Heart right ventricle (tissue), 16 donors: ENCODE measurements at regions not wholly inside any gene's neighbourhood (a gene's known extent, or its start where the extent isn't known, plus 50 kb on each side); places are given as distances from the start of the nearest gene placed in this dataset.
"Not testable (repeated sequence)": the region's sequence is repeated elsewhere in the genome, so short reads cannot be mapped to it uniquely, and the experiment has no call there.

ENCODE experiments used
- ATAC-seq, 8 donors: fragments of 200-7000 bp; cut with Tn5 transposase; one replicate each; pipeline ENCODE4 v1.9.1; 2020; ENCODE audit warnings: mild to moderate bottlenecking in 8 of 8, moderate library complexity in 8 of 8, moderate number of reproducible peaks in 1 of 8
- DNase-seq, 2 donors: peaks; one replicate each; pipeline ENCODE4 v3.0.0-alpha.2; 2020
- H3K27ac ChIP-seq, 10 donors: fragments of 200-600 bp; sonication (generic) in 2 of 10; one replicate each; pipeline versions ENCODE4 v1.5.0 to v1.8.0; 2020 to 2022; ENCODE audit warnings: mild to moderate bottlenecking in 3 of 10
- H3K27me3 ChIP-seq, 7 donors: fragments of 200-600 bp; one replicate each; pipeline ENCODE4 v1.8.0; 2021 to 2022; ENCODE audit warnings: mild to moderate bottlenecking in 2 of 7
- H3K36me3 ChIP-seq, 9 donors: fragments of 200-600 bp; sonication (generic) in 1 of 9; one replicate each; pipeline versions ENCODE4 v1.5.0 to v1.8.0; 2020 to 2022; ENCODE audit warnings: mild to moderate bottlenecking in 2 of 9
- H3K4me1 ChIP-seq, 9 donors: fragments of 200-600 bp; sonication (generic) in 1 of 9; one replicate each; pipeline versions ENCODE4 v1.5.0 to v1.8.0; 2020 to 2022; ENCODE audit warnings: mild to moderate bottlenecking in 4 of 9
- H3K4me3 ChIP-seq, 10 donors: fragments of 200-600 bp; sonication (generic) in 2 of 10; one replicate each; pipeline versions ENCODE4 v1.5.0 to v1.8.0; 2020 to 2022; ENCODE audit warnings: mild to moderate bottlenecking in 7 of 10, moderate library complexity in 2 of 10
- H3K9me3 ChIP-seq, 11 donors: fragments of 200-600 bp in 10 of 11; sonication (generic) in 2 of 11; one replicate each; pipeline versions ENCODE4 v1.5.0 to v1.8.0; 2013 to 2022; ENCODE audit warnings: mild to moderate bottlenecking in 2 of 11, control low read depth in 1 of 11, moderate library complexity in 1 of 11
- CTCF ChIP-seq, 9 donors: fragments of 200-600 bp; sonication (generic) in 2 of 9; IDR thresholded peaks; one replicate each; pipeline versions ENCODE4 v1.5.0 to v1.8.0; 2021 to 2022; ENCODE audit warnings: antibody characterized with exemption in 9 of 9, mild to moderate bottlenecking in 5 of 9, moderate library complexity in 1 of 9
- WGBS, 2 donors: extraction: QIAGEN DNeasy Blood & Tissue Kit; methylation state at CpG; one replicate each; pipeline ENCODE4 v1.1.7; 2013; ENCODE audit warnings: inconsistent platforms in 1 of 2; 5-methylcytosine and 5-hydroxymethylcytosine counted together
- intact Hi-C, 10 donors: fragments of 100-400 bp; cut with DNase I; formaldehyde crosslinking; loops; one replicate each; pipeline versions ENCODE4 v1.11.1 to v1.14.2; 2022
- donor health status: Arrhythmogenic right ventricular cardiomyopathy.
- donor health status: ischemic (EF 13 %, LVEDD 7.1; RV severe dilation, severe dysfunction).
- donor health status: healthy with polysubstance abuse.
- donor health status: DM: no; HTN: yes; CAD: no.
- donor health status: DM: no; HTN: no; CAD: no.
- donor health status: ischemic (EF 25% LVEDD 6.9; RV normal size, moderate dysfunction).
- donor health status: ischemic (EF 25% LVEDD 5.7; RV mildly dilated, moderate dysfunction).
- donor health status: healthy.
- donor health status: DM: yes; HTN: yes; CAD: no.
- donor health status: Ischemic cardiomyopathy.
- donor health status: ischemic (EF 35%, LVEDD 5.7; RV mildly dilated, moderate dysfunction).
- donor health status: nonischemic (EF 11% LVEDD 7.7; RV severe dilation, severe dysfunction).
- donor health status: DM: yes; HTN: yes; CAD: no.
- donor health status: PGD.
- donor health status: ischemic (EF 29% LVEDD 5.4; RV normal size, mild dysfunction).
- donor health status: nonischemic (EF 23%, LVEDD 6.1; RV moderate dilation, normal function).

DNA sequence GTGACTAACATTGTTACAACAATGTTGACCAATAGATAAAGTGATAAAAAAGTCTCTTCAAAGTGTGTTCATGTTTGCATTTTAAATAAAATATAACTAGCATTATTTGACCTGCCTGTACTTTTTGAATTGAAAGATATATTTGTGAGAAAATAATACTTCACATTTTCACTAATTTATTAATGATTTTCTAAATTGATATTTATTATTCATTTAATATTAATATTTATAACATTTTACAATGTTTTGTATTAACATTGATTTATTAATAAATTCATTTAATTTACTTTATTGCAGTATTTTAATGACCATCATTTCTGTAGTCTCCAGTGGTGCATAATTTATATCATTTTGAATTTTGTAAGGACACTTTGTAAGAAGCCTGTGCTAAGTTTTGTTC lies 150.0 kb upstream of the BET1 start:
- no peak for DNase-seq
- no peak for TF ChIP-seq CTCF (IDR thresholded peaks at IDR 0.05)
- intact Hi-C loops = loop anchor here in 2 of 10 donors (10.0 kb wide), 2 partner anchors 59 to 61 kb away; no protein-coding TSS in a partner anchor

DNA sequence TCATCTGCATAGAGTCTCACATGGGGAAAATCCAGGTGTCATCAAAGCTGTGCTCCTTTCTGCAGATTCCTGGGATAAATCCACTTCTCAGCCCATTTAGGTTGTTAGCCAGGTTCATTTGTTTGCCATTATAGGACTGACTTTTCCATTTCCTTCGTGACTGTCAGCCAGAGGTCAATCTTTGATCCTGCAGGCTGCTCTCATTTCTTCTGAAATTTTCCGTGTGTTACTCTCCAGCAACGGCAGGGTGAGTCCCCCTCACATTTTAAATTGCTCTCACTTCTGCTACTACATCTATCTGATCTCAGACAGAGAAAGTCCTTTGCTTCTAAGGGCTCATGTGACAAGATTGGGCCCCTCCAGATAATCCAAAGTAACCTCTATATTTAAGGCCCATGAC lies 150.7 kb upstream of the BET1 start:
- Histone ChIP-seq H3K27me3 (no peaks in the 10 kb centered on the region), H3K4me1 (no peaks in the 10 kb centered on the region), H3K27ac (no peak overlapping the region), H3K4me3 (no peak overlapping the region), H3K9me3 (no peaks in the 10 kb centered on the region), H3K36me3 (no peaks in the 10 kb centered on the region)
- TF ChIP-seq CTCF (IDR thresholded peaks at IDR 0.05) = no peak
- 35 to 36% methylated on average over 3 of the region's 3 CpGs for WGBS, 2 donors
- intact Hi-C loops = loop anchor here in 2 of 10 donors (10.0 kb wide), 2 partner anchors 60 kb away; no protein-coding TSS in a partner anchor
- DNase-seq (no peak), ATAC-seq (no peak)

More for the DNA sequence above, 150.0 kb upstream of the BET1 start:
- ATAC-seq = no peak
- H3K9me3 ChIP-seq = no peaks in the 10 kb centered on the region
- H3K4me3 ChIP-seq = no peak overlapping the region
- H3K27ac ChIP-seq = no peak overlapping the region
- H3K36me3 ChIP-seq = no peaks in the 10 kb centered on the region
- no peaks in the 10 kb centered on the region for H3K27me3 ChIP-seq
- H3K4me1 ChIP-seq = no peaks in the 10 kb centered on the region

GRCh38 chr7:94157659-94158306 lies 153.6 kb upstream of the BET1 start:
- H3K9me3 ChIP-seq, H3K4me3 ChIP-seq, ATAC-seq, H3K27ac ChIP-seq, H3K36me3 ChIP-seq, DNase-seq, H3K4me1 ChIP-seq, H3K27me3 ChIP-seq: not testable (repeated sequence)
- 74 to 84% methylated on average over 5 of the region's 5 CpGs for WGBS, 2 donors
- intact Hi-C loops = loop anchor here in 2 of 10 donors (10.0 kb wide), 2 partner anchors 57 to 63 kb away; no protein-coding TSS in a partner anchor

DNA sequence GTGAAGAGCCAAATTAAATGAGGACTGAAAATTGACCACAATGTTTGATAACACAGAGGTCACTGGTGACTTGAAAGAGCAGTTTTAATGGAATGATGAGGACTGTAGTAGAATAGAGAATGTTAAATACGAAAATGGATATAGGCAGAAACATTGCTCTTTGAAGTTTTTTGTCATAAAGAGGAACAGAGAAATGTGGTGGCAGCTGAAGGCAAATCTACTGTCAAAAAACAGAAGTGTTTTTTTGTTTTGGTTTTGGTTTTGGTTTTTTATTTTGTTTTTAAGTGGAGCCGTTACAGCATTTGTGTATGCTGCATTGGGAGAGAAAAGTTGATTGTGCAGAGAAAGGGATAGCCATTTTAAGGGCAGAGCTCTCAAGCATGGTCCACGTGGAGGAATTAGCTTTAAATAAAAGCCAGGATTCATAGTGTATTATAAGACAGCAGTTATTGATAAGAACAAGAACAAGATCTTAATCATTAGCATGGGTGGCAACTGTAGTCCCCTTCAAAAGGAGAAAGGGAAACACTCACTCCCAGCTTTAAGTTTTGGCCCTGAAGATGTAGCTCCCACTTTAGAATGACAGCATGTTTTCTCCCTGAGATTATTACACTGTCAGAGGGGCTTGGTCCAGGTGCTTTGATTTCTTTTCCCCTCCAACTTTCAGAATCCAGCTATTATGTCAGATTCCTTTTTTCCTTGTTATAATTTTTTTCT lies 156.7 kb upstream of the BET1 start:
- no peaks in the 10 kb centered on the region for H3K27me3 ChIP-seq
- no peak for TF ChIP-seq CTCF (IDR thresholded peaks at IDR 0.05)
- intact Hi-C loops = no loop called here
- H3K4me3 ChIP-seq = peak overlapping the region in 1 of 10 donors; percentile 16
- H3K4me1 ChIP-seq = peaks cover 0 to 4% (median 0%) of the 10 kb centered on the region in 9 donors
- DNase-seq = no peak
- H3K9me3 ChIP-seq = no peaks in the 10 kb centered on the region
- WGBS, 2 donors = 72 to 77% methylated on average over 3 of the region's 3 CpGs
- H3K36me3 ChIP-seq = no peaks in the 10 kb centered on the region
- no peak for ATAC-seq
- peak overlapping the region in 1 of 10 donors; percentile 72 for H3K27ac ChIP-seq

DNA sequence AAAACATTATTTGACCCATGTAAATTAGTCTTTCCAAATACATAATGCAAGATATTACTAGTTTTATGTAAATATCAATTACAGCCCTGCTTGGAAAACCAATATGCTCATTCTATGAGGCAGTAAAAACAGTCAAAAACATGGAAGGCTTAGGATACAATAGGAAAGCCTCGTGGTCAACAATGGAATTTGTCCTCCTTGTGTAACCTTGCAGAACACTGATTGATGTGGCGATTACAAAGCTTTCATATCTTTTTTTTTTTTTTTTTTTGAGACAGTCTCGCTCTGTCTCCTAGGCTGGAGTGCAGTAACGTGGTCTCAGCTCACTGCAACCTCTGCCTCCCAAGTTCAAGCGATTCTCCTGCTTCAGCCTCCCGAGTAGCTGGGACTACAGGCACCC lies 157.3 kb upstream of the BET1 start:
- Histone ChIP-seq H3K9me3 (no peaks in the 10 kb centered on the region), H3K36me3 (no peaks in the 10 kb centered on the region), H3K27ac (peak overlapping the region in 1 of 10 donors; percentile 72), H3K27me3 (no peaks in the 10 kb centered on the region), H3K4me1 (peaks cover 0 to 4% (median 0%) of the 10 kb centered on the region in 9 donors), H3K4me3 (no peak overlapping the region)
- no peak for ATAC-seq
- WGBS, 2 donors = 92 to 94% methylated on average over 6 of the region's 6 CpGs
- TF ChIP-seq CTCF (IDR thresholded peaks at IDR 0.05) = no peak
- DNase-seq = no peak
- intact Hi-C loops = no loop called here
